ENCODE measurements at regions not wholly inside any gene's neighbourhood (a gene's known extent, or its start where the extent isn't known, plus 50 kb on each side); places are given as distances from the start of the nearest gene placed in this dataset.
A peak's percentile ranks its signal among the peaks of the same experiment; 100 is the strongest.

GRCh38 chr1:94309216-94309615, 71.8 kb upstream of the ARHGAP29 start (continued):
- TF ChIP-seq ZNF574 (CRISPR knock-in tag; IDR thresholded peaks at IDR 0.05), result peak; percentile 13; the same call in 1 of the 2 replicates
- no peak for TF ChIP-seq ZNF800 (CRISPR knock-in tag; IDR thresholded peaks at IDR 0.05)
- no peak for TF ChIP-seq CTCF (CRISPR knock-in tag; IDR thresholded peaks at IDR 0.05)
- no peak for TF ChIP-seq BRD4 (CRISPR knock-in tag; IDR thresholded peaks at IDR 0.05)
- TF ChIP-seq SMAD3 (CRISPR knock-in tag; IDR thresholded peaks at IDR 0.05), result peak; percentile 16; the same call in 1 of the 2 replicates
- no peak for TF ChIP-seq MAFG (CRISPR knock-in tag; IDR thresholded peaks at IDR 0.05)
- TF ChIP-seq ZSCAN25 (CRISPR knock-in tag; IDR thresholded peaks at IDR 0.05), result 0 out of 2 replicates have a peak, but pooled peaks have one; percentile 20
- no peak for TF ChIP-seq U2AF1 (optimal IDR thresholded peaks at IDR 0.05; ENCODE audit: low read depth, low read length)
- TF ChIP-seq KAT8 (CRISPR knock-in tag; IDR thresholded peaks at IDR 0.05), result peak; percentile 16; the same call in 1 of the 2 replicates
- peak; percentile 38; the same call in 1 of the 2 replicates for TF ChIP-seq SAP130 (CRISPR knock-in tag; IDR thresholded peaks at IDR 0.05; ENCODE audit: low read depth)
- TF ChIP-seq ZNF564 (CRISPR knock-in tag; IDR thresholded peaks at IDR 0.05), result no peak
- TF ChIP-seq ZNF567 (CRISPR knock-in tag; IDR thresholded peaks at IDR 0.05; ENCODE audit: borderline replicate concordance), result no peak
- no peak for TF ChIP-seq SNAI1 (CRISPR knock-in tag; IDR thresholded peaks at IDR 0.05; ENCODE audit: borderline replicate concordance)
- no peak for TF ChIP-seq FUBP1 (CRISPR knock-in tag; IDR thresholded peaks at IDR 0.05; ENCODE audit: borderline replicate concordance)
- TF ChIP-seq TFAP4 (IDR thresholded peaks at IDR 0.05; ENCODE audit: borderline replicate concordance, low read depth), result peak; percentile 80; the same call in 1 of the 2 replicates
- no peak for TF ChIP-seq GTF2F1 (IDR thresholded peaks at IDR 0.05; ENCODE audit: low read length)
- TF ChIP-seq NPAS2 (CRISPR knock-in tag; IDR thresholded peaks at IDR 0.05; ENCODE audit: borderline replicate concordance), result no peak
- TF ChIP-seq NR2F1 (CRISPR knock-in tag; IDR thresholded peaks at IDR 0.05), result no peak
- no peak for TF ChIP-seq WIZ (CRISPR knock-in tag; IDR thresholded peaks at IDR 0.05)
- TF ChIP-seq ZFP90 (CRISPR knock-in tag; IDR thresholded peaks at IDR 0.05; ENCODE audit: borderline replicate concordance), result no peak
- no peak for TF ChIP-seq ZNF7 (CRISPR knock-in tag; IDR thresholded peaks at IDR 0.05)
- no peak for TF ChIP-seq FOXK1 (CRISPR knock-in tag; IDR thresholded peaks at IDR 0.05; ENCODE audit: borderline replicate concordance, low read depth)

All from HepG2 (cell line).